Panc1 (cell line): ENCODE measurements at regions not wholly inside any gene's neighbourhood (a gene's known extent, or its start where the extent isn't known, plus 50 kb on each side); places are given as distances from the start of the nearest gene placed in this dataset.

Experiments used
- CTCF ChIP-seq: fragments of 450-650 bp; IDR thresholded peaks from 2 replicates; pipeline ENCODE4 v1.5.1; 2017; ENCODE audit warnings: mild to moderate bottlenecking
- POLR2AphosphoS5 ChIP-seq: IDR thresholded peaks from 2 replicates; pipeline ENCODE4 v1.6.1; 2012; ENCODE audit warnings: mild to moderate bottlenecking, low read depth, low read length, moderate library complexity
- REST ChIP-seq, 2 experiments: IDR thresholded peaks; 2 replicates each; pipeline ENCODE4 v1.6.1; 2011 to 2012; ENCODE audit warnings: low read depth in 2 of 2, control low read depth in 1 of 2, low read length in 1 of 2, mild to moderate bottlenecking in 1 of 2, moderate library complexity in 1 of 2; ENCODE audit not compliant: insufficient read depth in 1 of 2

GRCh38 chr3:115498421-115498820, 124.9 kb upstream of the GAP43 start:
- no peak for TF ChIP-seq POLR2AphosphoS5
- TF ChIP-seq REST (IDR thresholded peaks at IDR 0.05; ENCODE audit: insufficient read depth in 1 of 2, low read depth in 2 of 2, low read length in 1 of 2) = no peak
- no peak for TF ChIP-seq CTCF
